Heart left ventricle (tissue), 16 donors: ENCODE measurements at regions not wholly inside any gene's neighbourhood (a gene's known extent, or its start where the extent isn't known, plus 50 kb on each side); places are given as distances from the start of the nearest gene placed in this dataset.

Experiments used
- ATAC-seq, 4 donors: fragments of 200-7000 bp; cut with Tn5 transposase; one replicate each; pipeline ENCODE4 v1.9.1; 2020 to 2022; ENCODE audit warnings: moderate library complexity in 4 of 4, mild to moderate bottlenecking in 3 of 4, moderate number of reproducible peaks in 1 of 4
- DNase-seq, 5 donors: peaks; one replicate each; pipeline ENCODE4 v3.0.0-alpha.2; 2020
- H3K27ac ChIP-seq, 12 donors: fragments of 200-600 bp; sonication (generic) in 4 of 12; one replicate each; pipeline versions ENCODE4 v1.5.0 to v1.8.0; 2016 to 2022; ENCODE audit warnings: mild to moderate bottlenecking in 2 of 12
- H3K27me3 ChIP-seq, 9 donors: fragments of 200-600 bp; sonication (generic) in 2 of 9; one replicate each; pipeline versions ENCODE4 v1.5.1 to v1.8.0; 2016 to 2022; ENCODE audit warnings: mild to moderate bottlenecking in 3 of 9
- H3K36me3 ChIP-seq, 9 donors: fragments of 200-600 bp; sonication (generic) in 2 of 9; one replicate each; pipeline versions ENCODE4 v1.5.0 to v1.8.0; 2018 to 2022; ENCODE audit warnings: mild to moderate bottlenecking in 2 of 9
- H3K4me1 ChIP-seq, 12 donors: fragments of 200-600 bp; sonication (generic) in 4 of 12; one replicate each; pipeline versions ENCODE4 v1.5.0 to v1.8.0; 2016 to 2022; ENCODE audit warnings: mild to moderate bottlenecking in 3 of 12
- H3K4me3 ChIP-seq, 12 donors: fragments of 200-600 bp; sonication (generic) in 4 of 12; one replicate each; pipeline versions ENCODE4 v1.5.0 to v1.8.0; 2017 to 2022; ENCODE audit warnings: mild to moderate bottlenecking in 9 of 12, moderate library complexity in 4 of 12
- H3K9me3 ChIP-seq, 12 donors: fragments of 200-600 bp; sonication (generic) in 4 of 12; one replicate each; pipeline versions ENCODE4 v1.5.0 to v1.8.0; 2016 to 2022; ENCODE audit warnings: mild to moderate bottlenecking in 1 of 12
- CTCF ChIP-seq, 12 donors: fragments of 200-600 bp; sonication (generic) in 4 of 12; IDR thresholded peaks; one replicate each; pipeline versions ENCODE4 v1.5.0 to v1.8.0; 2018 to 2022; ENCODE audit warnings: antibody characterized with exemption in 12 of 12, mild to moderate bottlenecking in 5 of 12
- POLR2A ChIP-seq, 2 donors: fragments of 450-650 bp; IDR thresholded peaks; one replicate each; pipeline ENCODE4 v1.6.1; 2017; ENCODE audit warnings: antibody characterized with exemption in 2 of 2, mild to moderate bottlenecking in 2 of 2, moderate library complexity in 2 of 2
- WGBS, 4 donors: extraction: QIAGEN DNeasy Blood & Tissue Kit in 2 of 4; methylation state at CpG; one replicate each; pipeline versions ENCODE4 v1.1.5 to v1.1.7; 2013 to 2018; 5-methylcytosine and 5-hydroxymethylcytosine counted together
- intact Hi-C, 10 donors: fragments of 100-400 bp; cut with DNase I; formaldehyde crosslinking; loops; one replicate each; pipeline versions ENCODE4 v1.11.1 to v1.14.2; 2022
- donor health status: ischemic (EF 13 %, LVEDD 7.1; RV severe dilation, severe dysfunction).
- donor health status: healthy with polysubstance abuse.
- donor health status: DM: no; HTN: yes; CAD: no.
- donor health status: DM: no; HTN: no; CAD: no.
- donor health status: ischemic (EF 25% LVEDD 6.9; RV normal size, moderate dysfunction).
- donor health status: ischemic (EF 25% LVEDD 5.7; RV mildly dilated, moderate dysfunction).
- donor health status: healthy.
- donor health status: DM: yes; HTN: yes; CAD: no.
- donor health status: ischemic (EF 35%, LVEDD 5.7; RV mildly dilated, moderate dysfunction).
- donor health status: nonischemic (EF 11% LVEDD 7.7; RV severe dilation, severe dysfunction).
- donor health status: DM: yes; HTN: yes; CAD: no.
- donor health status: PGD.
- donor health status: ischemic (EF 29% LVEDD 5.4; RV normal size, mild dysfunction).
- donor health status: nonischemic (EF 23%, LVEDD 6.1; RV moderate dilation, normal function).

GRCh38 chr17:56699186-56699894 lies 105.8 kb downstream of the NOG start:
- DNase-seq (peak in 2 of 5 donors; percentile 40 to 74), ATAC-seq (peak in 3 of 4 donors; percentile 61 to 93 (median 79))
- Histone ChIP-seq H3K4me3 (no peak overlapping the region), H3K27me3 (peaks cover 0 to 8% (median 0%) of the 10 kb centered on the region in 9 donors), H3K36me3 (no peaks in the 10 kb centered on the region), H3K27ac (no peak overlapping the region), H3K9me3 (no peaks in the 10 kb centered on the region), H3K4me1 (peaks cover 0 to 18% (median 10%) of the 10 kb centered on the region in 12 donors)
- no peak for TF ChIP-seq POLR2A (IDR thresholded peaks at IDR 0.05)
- no peak for TF ChIP-seq CTCF (IDR thresholded peaks at IDR 0.05)
- intact Hi-C loops = no loop called here
- WGBS, 4 donors = 7 to 19% (median 11%) methylated on average over 12 to 18 of the region's 18 CpGs

GRCh38 chr17:56700919-56701420 lies 107.5 kb downstream of the NOG start:
- intact Hi-C loops = no loop called here
- DNase-seq (no peak), ATAC-seq (no peak)
- WGBS, 4 donors = 72 to 76% (median 74%) methylated on average over 7 of the region's 7 CpGs
- no peak overlapping the region for H3K27ac ChIP-seq
- no peak overlapping the region for H3K4me3 ChIP-seq
- TF ChIP-seq CTCF (IDR thresholded peaks at IDR 0.05) = no peak
- TF ChIP-seq POLR2A (IDR thresholded peaks at IDR 0.05) = no peak
- H3K36me3 ChIP-seq = no peaks in the 10 kb centered on the region
- H3K4me1 ChIP-seq = peaks cover 0 to 18% (median 10%) of the 10 kb centered on the region in 12 donors
- H3K27me3 ChIP-seq = peaks cover 0 to 20% (median 0%) of the 10 kb centered on the region in 9 donors
- H3K9me3 ChIP-seq = no peaks in the 10 kb centered on the region

GRCh38 chr17:56707312-56708219 lies 114.1 kb downstream of the NOG start:
- Histone ChIP-seq H3K36me3 (no peaks in the 10 kb centered on the region), H3K27me3 (peaks cover 0 to 44% (median 0%) of the 10 kb centered on the region in 9 donors), H3K27ac (no peak overlapping the region), H3K4me1 (no peaks in the 10 kb centered on the region), H3K4me3 (no peak overlapping the region), H3K9me3 (no peaks in the 10 kb centered on the region)
- intact Hi-C loops = no loop called here
- ATAC-seq (no peak), DNase-seq (no peak)
- TF ChIP-seq POLR2A (IDR thresholded peaks at IDR 0.05) (no peak), CTCF (IDR thresholded peaks at IDR 0.05) (no peak)
- 25 to 38% (median 29%) methylated on average over 15 to 19 of the region's 19 CpGs for WGBS, 4 donors

- H3K9me3 ChIP-seq = no peaks in the 10 kb centered on the region
- H3K27ac ChIP-seq = no peak overlapping the region
- intact Hi-C loops = no loop called here
- DNase-seq (no peak), ATAC-seq (no peak)
- H3K27me3 ChIP-seq = peaks cover 0 to 42% (median 0%) of the 10 kb centered on the region in 9 donors
- no peak for TF ChIP-seq CTCF (IDR thresholded peaks at IDR 0.05)
- TF ChIP-seq POLR2A (IDR thresholded peaks at IDR 0.05) = no peak
- H3K4me3 ChIP-seq = no peak overlapping the region
- no peaks in the 10 kb centered on the region for H3K4me1 ChIP-seq
- WGBS, 4 donors = 64 to 94% (median 86%) methylated on average over 1 of the region's 1 CpG
- no peaks in the 10 kb centered on the region for H3K36me3 ChIP-seq
These were observed 114.7 kb downstream of the NOG start for GRCh38 chr17:56708220-56708558.
